DND-41 (cell line): ENCODE measurements at regions not wholly inside any gene's neighbourhood (a gene's known extent, or its start where the extent isn't known, plus 50 kb on each side); places are given as distances from the start of the nearest gene placed in this dataset.

ENCODE experiments used
- ATAC-seq: fragments of 200-7000 bp; cut with Tn5 transposase; 3 replicates; pipeline ENCODE4 v1.9.1; 2021; ENCODE audit warnings: low read depth; ENCODE audit not compliant: insufficient read depth
- DNase-seq: peaks from one replicate; pipeline ENCODE4 v3.0.0-alpha.2; 2020
- H2AFZ ChIP-seq: 2 replicates; pipeline ENCODE4 v1.6.0; 2012; ENCODE audit warnings: low read depth, low read length
- H3K27ac ChIP-seq: 2 replicates; pipeline ENCODE4 v1.5.1; 2012; ENCODE audit warnings: low read length, inconsistent platforms
- H3K27me3 ChIP-seq: fragments of 200-600 bp; sonication (generic); 2 replicates; pipeline ENCODE4 v1.6.0; 2012; ENCODE audit warnings: low read length, mild to moderate bottlenecking, inconsistent platforms; ENCODE audit not compliant: insufficient read depth, poor library complexity
- H3K36me3 ChIP-seq: 2 replicates; pipeline ENCODE4 v1.5.1; 2012; ENCODE audit warnings: low read length, inconsistent platforms; ENCODE audit not compliant: insufficient read depth
- H3K4me1 ChIP-seq: 2 replicates; pipeline ENCODE4 v1.5.1; 2012; ENCODE audit warnings: mild to moderate bottlenecking, low read length; ENCODE audit not compliant: insufficient read depth
- H3K4me2 ChIP-seq: 2 replicates; pipeline ENCODE4 v1.6.0; 2012; ENCODE audit warnings: mild to moderate bottlenecking, moderate library complexity, low read length, inconsistent platforms; ENCODE audit not compliant: insufficient read depth
- H3K4me3 ChIP-seq, 2 experiments: fragments of 200-600 bp in 1 of 2; shearing (Covaris generic) in 1 of 2; 2 replicates each; pipeline ENCODE4 v1.5.1; 2012 to 2016; ENCODE audit warnings: inconsistent platforms in 2 of 2, low read length in 2 of 2, mild to moderate bottlenecking in 2 of 2, low read depth in 1 of 2, moderate library complexity in 1 of 2
- H3K79me2 ChIP-seq: 2 replicates; pipeline ENCODE4 v1.6.0; 2012; ENCODE audit warnings: low read length, inconsistent platforms; ENCODE audit not compliant: insufficient read depth
- H3K9ac ChIP-seq: 2 replicates; pipeline ENCODE4 v1.6.0; 2012; ENCODE audit warnings: low read depth, mild to moderate bottlenecking, inconsistent platforms, low read length, moderate library complexity
- H3K9me3 ChIP-seq: 2 replicates; pipeline ENCODE4 v1.5.1; 2012; ENCODE audit warnings: low read length, moderate library complexity, mild to moderate bottlenecking, inconsistent platforms; ENCODE audit not compliant: insufficient read depth, severe bottlenecking
- H4K20me1 ChIP-seq: 2 replicates; pipeline ENCODE4 v1.6.0; 2012; ENCODE audit warnings: low read length; ENCODE audit not compliant: insufficient read depth
- CTCF ChIP-seq: IDR thresholded peaks from 2 replicates; pipeline ENCODE4 v1.5.1; 2012; ENCODE audit warnings: borderline replicate concordance, low read length, moderate library complexity, mild to moderate bottlenecking; ENCODE audit not compliant: poor library complexity, severe bottlenecking; ENCODE audit errors: extremely low read depth
- EZH2 ChIP-seq: IDR thresholded peaks from 3 replicates; pipeline ENCODE4 v1.6.1; 2012; ENCODE audit warnings: borderline replicate concordance, low read depth, mild to moderate bottlenecking, moderate library complexity, low read length, inconsistent platforms; ENCODE audit not compliant: severe bottlenecking

GRCh38 chr22:27101288-27101687 is 443.9 kb downstream of the MIAT start:
- no peak overlapping the region for H3K4me3 ChIP-seq
- DNase-seq = no peak
- no peak for ATAC-seq
- H3K36me3 ChIP-seq = no peaks in the 10 kb centered on the region
- no peak overlapping the region for H2AFZ ChIP-seq
- peaks cover 2% of the 10 kb centered on the region for H3K27me3 ChIP-seq
- H4K20me1 ChIP-seq = no peaks in the 10 kb centered on the region
- no peak for TF ChIP-seq EZH2
- no peak for TF ChIP-seq CTCF
- no peaks in the 10 kb centered on the region for H3K9me3 ChIP-seq
- no peak overlapping the region for H3K27ac ChIP-seq
- H3K4me2 ChIP-seq = no peak overlapping the region
- no peak overlapping the region for H3K9ac ChIP-seq
- no peaks in the 10 kb centered on the region for H3K4me1 ChIP-seq
- H3K79me2 ChIP-seq = no peaks in the 10 kb centered on the region

GRCh38 chr22:27104449-27104848 is 447.1 kb downstream of the MIAT start:
- no peak for ATAC-seq
- Histone ChIP-seq H3K36me3 (no peaks in the 10 kb centered on the region), H2AFZ (no peak overlapping the region), H3K27me3 (peaks cover 2% of the 10 kb centered on the region), H4K20me1 (no peaks in the 10 kb centered on the region), H3K4me3 (no peak overlapping the region), H3K4me1 (no peaks in the 10 kb centered on the region), H3K27ac (no peak overlapping the region), H3K9ac (no peak overlapping the region), H3K4me2 (no peak overlapping the region), H3K79me2 (no peaks in the 10 kb centered on the region), H3K9me3 (no peaks in the 10 kb centered on the region)
- DNase-seq = no peak
- no peak for TF ChIP-seq CTCF
- no peak for TF ChIP-seq EZH2

GRCh38 chr22:27105142-27106025 is 448.0 kb downstream of the MIAT start:
- no peaks in the 10 kb centered on the region for H3K79me2 ChIP-seq
- H3K4me3 ChIP-seq = no peak overlapping the region
- H3K4me2 ChIP-seq = no peak overlapping the region
- H3K27ac ChIP-seq = no peak overlapping the region
- peaks cover 2% of the 10 kb centered on the region for H3K27me3 ChIP-seq
- ATAC-seq = no peak
- no peaks in the 10 kb centered on the region for H3K36me3 ChIP-seq
- TF ChIP-seq CTCF = no peak
- no peak for TF ChIP-seq EZH2
- H3K9ac ChIP-seq = no peak overlapping the region
- H2AFZ ChIP-seq = no peak overlapping the region
- H3K4me1 ChIP-seq = no peaks in the 10 kb centered on the region
- H4K20me1 ChIP-seq = no peaks in the 10 kb centered on the region
- peaks cover 5% of the 10 kb centered on the region for H3K9me3 ChIP-seq
- no peak for DNase-seq
